ENCODE measurements at regions not wholly inside any gene's neighbourhood (a gene's known extent, or its start where the extent isn't known, plus 50 kb on each side); places are given as distances from the start of the nearest gene placed in this dataset.

DNA sequence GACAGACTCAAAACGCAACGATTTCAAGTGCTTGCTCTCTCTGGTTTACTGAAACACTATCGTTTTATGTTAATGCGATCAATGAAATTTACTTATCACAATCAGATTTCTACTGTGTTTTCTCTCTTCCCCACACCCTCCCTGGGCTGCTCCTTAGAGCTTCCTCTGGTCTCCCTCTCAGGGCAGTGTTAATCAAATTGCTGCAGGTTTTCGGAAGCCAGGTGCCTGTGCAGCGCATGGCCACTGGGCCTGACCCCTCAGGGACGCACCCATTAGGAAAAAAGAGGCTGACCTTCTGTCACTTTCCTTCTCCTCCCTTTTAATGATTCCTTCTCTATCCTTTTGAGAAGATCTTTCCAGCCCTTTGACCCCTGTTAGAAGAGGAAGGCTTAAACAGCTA is 134.5 kb upstream of the ONECUT1 start:
- TF ChIP-seq ZSCAN32 (CRISPR knock-in tag; IDR thresholded peaks at IDR 0.05): no peak
- TF ChIP-seq HDAC6 (IDR thresholded peaks at IDR 0.05; ENCODE audit: low read depth, low read length): no peak
- TF ChIP-seq PKNOX1 (IDR thresholded peaks at IDR 0.05): no peak
- no peak for TF ChIP-seq PURB (CRISPR knock-in tag; IDR thresholded peaks at IDR 0.05; ENCODE audit: low read depth)
- no peak for TF ChIP-seq POLR2A (conservative IDR thresholded peaks at IDR 0.05)
- no peak for TF ChIP-seq HIVEP1 (CRISPR knock-in tag; IDR thresholded peaks at IDR 0.05)
